NB4 (cell line): ENCODE measurements at regions not wholly inside any gene's neighbourhood (a gene's known extent, or its start where the extent isn't known, plus 50 kb on each side); places are given as distances from the start of the nearest gene placed in this dataset.
A peak's percentile ranks its signal among the peaks of the same experiment; 100 is the strongest.
"Not testable (repeated sequence)": the region's sequence is repeated elsewhere in the genome, so short reads cannot be mapped to it uniquely, and the experiment has no call there.

ENCODE experiments used
- DNase-seq: peaks from one replicate; pipeline ENCODE4 v3.0.0; 2010; ENCODE audit warnings: low read depth
- H3K4me3 ChIP-seq: one replicate; pipeline ENCODE4 v1.5.1; 2011; ENCODE audit warnings: mild to moderate bottlenecking, low read depth, low read length, moderate library complexity
- CTCF ChIP-seq: IDR thresholded peaks from one replicate; pipeline ENCODE4 v1.5.1; 2012; ENCODE audit warnings: low read depth, low read length
- MAX ChIP-seq: IDR thresholded peaks from 2 replicates; pipeline ENCODE4 v1.6.1; 2011; ENCODE audit warnings: low read depth, low read length
- MYC ChIP-seq: IDR thresholded peaks from 2 replicates; pipeline ENCODE4 v1.6.1; 2011; ENCODE audit warnings: low read depth, low read length
- POLR2A ChIP-seq: IDR thresholded peaks from 2 replicates; pipeline ENCODE4 v1.6.1; 2011; ENCODE audit warnings: mild to moderate bottlenecking; ENCODE audit not compliant: insufficient read length; ENCODE audit errors: extremely low read depth

- not testable (repeated sequence) for DNase-seq, H3K4me3 ChIP-seq
Measured at GRCh38 chr11:14573539-14574057, 53.4 kb upstream of the PSMA1 start.

- DNase-seq = no peak
- TF ChIP-seq POLR2A = no peak
- TF ChIP-seq MAX = no peak
- no peak for TF ChIP-seq CTCF
- no peak for TF ChIP-seq MYC
- H3K4me3 ChIP-seq = no peak overlapping the region
Measured at GRCh38 chr11:14577292-14577691, 57.1 kb upstream of the PSMA1 start.

GRCh38 chr11:14577835-14578529 lies 57.8 kb upstream of the PSMA1 start:
- TF ChIP-seq POLR2A = no peak
- TF ChIP-seq CTCF = no peak
- no peak for TF ChIP-seq MYC
- TF ChIP-seq MAX = no peak
- no peak overlapping the region for H3K4me3 ChIP-seq
- DNase-seq = no peak

GRCh38 chr11:14578541-14578956 lies 58.4 kb upstream of the PSMA1 start:
- TF ChIP-seq CTCF (no peak), POLR2A (no peak), MYC (no peak), MAX (no peak; the same call in 1 of the 2 replicates)
- peak; percentile 91 for DNase-seq
- no peak overlapping the region for H3K4me3 ChIP-seq

GRCh38 chr11:14579646-14580045 lies 59.5 kb upstream of the PSMA1 start:
- TF ChIP-seq MAX (no peak), CTCF (no peak), MYC (no peak), POLR2A (no peak)
- H3K4me3 ChIP-seq = no peak overlapping the region
- DNase-seq = no peak

GRCh38 chr11:14582793-14583192 lies 60.8 kb upstream of the PDE3B start:
- H3K4me3 ChIP-seq = no peak overlapping the region
- no peak for DNase-seq
- TF ChIP-seq MAX = no peak
- TF ChIP-seq CTCF = no peak
- TF ChIP-seq MYC = no peak
